HG02973 (cell line): ENCODE measurements at regions not wholly inside any gene's neighbourhood (a gene's known extent, or its start where the extent isn't known, plus 50 kb on each side); places are given as distances from the start of the nearest gene placed in this dataset.

Source experiments
- ATAC-seq: cut with Tn5 transposase; IDR thresholded peaks from one replicate; pipeline ENCODE4 v1.9.1; 2021; ENCODE audit warnings: moderate library complexity; ENCODE audit not compliant: unreplicated experiment

DNA sequence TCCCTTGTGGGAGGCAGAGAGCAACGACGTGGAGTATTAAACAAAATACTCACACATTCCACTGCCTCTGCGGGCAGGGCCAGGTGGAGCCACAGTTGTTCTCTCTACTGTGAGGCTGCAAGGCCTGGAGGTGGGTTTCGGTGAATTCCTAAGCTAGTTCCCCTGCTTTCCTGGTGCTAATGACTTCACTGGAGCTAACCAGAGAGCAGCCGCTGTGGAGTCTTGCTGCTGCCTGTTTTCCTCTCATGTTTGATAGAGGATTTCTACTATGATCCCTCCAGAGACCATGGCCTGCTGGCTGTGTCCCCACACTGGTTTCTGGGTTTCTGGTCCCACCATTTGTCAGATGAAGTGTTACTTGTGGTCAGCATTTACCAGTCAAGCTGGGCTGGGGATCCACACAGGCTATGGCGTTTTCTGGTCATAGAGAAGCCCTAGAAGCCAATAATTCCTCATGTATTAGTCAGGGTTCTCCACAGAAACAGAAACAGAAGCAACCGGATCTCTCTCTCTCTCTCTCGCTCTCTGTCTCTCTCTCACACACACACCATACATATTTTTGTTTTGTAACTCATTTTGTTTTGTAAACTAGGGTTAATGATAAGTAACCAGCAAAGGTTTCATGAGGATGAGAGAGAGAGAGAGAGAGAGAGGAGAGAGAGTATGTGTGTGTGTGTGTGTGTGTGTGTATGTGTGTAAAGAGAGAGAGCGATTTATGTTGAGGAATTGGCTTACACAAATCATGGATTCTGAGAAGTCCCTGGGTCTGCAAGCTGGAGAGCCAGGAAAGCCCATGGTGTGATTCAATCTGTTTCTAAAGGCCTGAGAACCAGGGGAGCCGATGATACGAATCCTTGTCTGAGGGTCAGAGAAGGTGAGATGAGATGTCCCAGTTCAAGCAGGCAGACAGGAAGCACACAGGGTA is 403.0 kb downstream of the GADD45G start:
- no peak for ATAC-seq

- ATAC-seq = no peak
Measured at GRCh38 chr9:90009447-90009846, 404.6 kb downstream of the GADD45G start.

- no peak for ATAC-seq
Measured at GRCh38 chr9:90010793-90011192, 406.0 kb downstream of the GADD45G start.

- no peak for ATAC-seq
Measured at GRCh38 chr9:90012949-90013348, 408.1 kb downstream of the GADD45G start.

- no peak for ATAC-seq
Measured at GRCh38 chr9:90013778-90014177, 409.0 kb downstream of the GADD45G start.

DNA sequence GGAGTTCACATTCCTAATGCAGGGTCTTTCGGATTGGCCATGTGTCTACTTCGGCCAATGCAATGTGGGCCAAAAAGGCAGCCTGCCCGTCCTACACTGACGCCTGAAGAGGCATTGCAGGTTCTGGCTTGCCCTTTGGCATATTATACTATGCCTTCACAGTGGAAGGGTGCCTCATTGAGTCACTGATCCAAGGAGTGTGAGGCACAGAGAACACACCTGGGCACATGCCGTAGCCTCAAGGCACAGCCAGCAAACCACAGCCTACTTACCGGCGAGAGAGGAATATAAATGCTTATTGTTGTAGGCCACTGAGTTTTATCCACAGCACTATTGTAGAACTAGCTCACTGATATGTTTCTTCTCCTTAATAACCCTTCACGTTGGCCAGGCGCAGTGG is 409.6 kb downstream of the GADD45G start:
- no peak for ATAC-seq

DNA sequence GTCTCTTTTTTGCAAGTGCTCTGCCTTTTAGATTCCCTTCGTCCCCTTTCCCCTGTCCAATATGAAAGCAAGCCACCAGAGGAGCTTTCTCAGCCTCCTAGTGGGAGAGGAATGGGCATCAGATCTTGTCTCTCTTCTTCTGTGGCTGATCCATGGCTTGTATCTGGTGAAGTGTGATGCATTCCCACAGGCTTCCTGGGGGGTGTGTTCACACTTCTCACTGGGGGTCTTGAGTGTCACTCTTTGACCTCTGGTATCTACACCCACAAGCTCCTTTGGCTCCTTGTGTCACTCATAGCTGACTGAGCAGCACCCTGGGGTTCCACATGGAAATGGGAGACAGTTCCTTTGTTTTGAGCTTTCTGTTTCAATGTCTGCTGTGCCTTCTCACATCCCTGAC is 411.5 kb downstream of the GADD45G start:
- no peak for ATAC-seq

GRCh38 chr9:90017679-90018078 is 412.9 kb downstream of the GADD45G start:
- no peak for ATAC-seq

DNA sequence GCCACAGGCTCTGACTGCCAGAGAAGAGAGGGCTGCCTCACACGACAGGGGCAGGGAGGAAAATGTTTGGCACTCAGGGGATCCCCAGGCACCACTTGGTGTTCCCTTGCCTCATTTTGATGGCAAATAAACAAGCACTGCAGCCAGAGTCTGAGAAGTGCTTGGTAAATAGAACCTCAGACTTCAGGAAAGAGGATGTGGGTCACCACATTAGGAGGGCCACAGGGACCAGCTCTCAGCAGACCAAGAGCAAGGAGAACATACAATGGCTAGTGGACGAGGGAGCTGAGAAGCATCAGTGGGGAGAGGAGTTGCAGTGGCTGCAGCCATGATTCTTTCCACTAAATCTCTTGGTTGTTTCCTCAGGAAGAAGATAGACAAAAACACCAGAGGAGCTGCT is 413.9 kb downstream of the GADD45G start:
- no peak for ATAC-seq

- no peak for ATAC-seq
Measured at GRCh38 chr9:90019626-90020025, 414.8 kb downstream of the GADD45G start.

DNA sequence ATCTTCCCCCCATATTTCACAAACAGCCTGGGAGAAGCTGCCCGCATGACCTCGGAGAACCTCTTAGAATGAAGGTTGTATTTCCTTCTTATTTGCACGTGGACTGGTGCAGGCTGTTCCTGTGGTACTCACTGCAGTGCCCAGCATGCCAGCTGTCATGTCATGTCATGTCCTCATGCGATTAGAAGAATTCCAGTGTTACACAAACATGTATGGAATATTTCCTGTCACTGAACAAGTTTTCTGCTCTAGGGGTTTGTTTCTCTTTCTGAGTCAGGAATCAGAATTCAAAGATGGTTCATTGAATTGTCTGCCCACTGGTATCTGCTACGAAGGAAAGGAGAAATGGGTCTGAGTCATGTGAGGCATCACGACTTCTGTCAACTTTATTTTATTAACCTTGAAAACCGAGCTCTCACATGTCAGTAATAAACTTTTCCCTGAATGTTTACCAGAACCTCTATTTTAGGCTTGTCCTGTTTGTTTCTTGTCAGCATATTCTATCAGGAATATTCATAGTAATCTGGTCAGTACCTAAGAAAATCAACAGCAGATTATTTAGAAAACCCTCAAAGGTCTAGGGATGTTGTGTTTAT is 415.6 kb downstream of the GADD45G start:
- no peak for ATAC-seq

DNA sequence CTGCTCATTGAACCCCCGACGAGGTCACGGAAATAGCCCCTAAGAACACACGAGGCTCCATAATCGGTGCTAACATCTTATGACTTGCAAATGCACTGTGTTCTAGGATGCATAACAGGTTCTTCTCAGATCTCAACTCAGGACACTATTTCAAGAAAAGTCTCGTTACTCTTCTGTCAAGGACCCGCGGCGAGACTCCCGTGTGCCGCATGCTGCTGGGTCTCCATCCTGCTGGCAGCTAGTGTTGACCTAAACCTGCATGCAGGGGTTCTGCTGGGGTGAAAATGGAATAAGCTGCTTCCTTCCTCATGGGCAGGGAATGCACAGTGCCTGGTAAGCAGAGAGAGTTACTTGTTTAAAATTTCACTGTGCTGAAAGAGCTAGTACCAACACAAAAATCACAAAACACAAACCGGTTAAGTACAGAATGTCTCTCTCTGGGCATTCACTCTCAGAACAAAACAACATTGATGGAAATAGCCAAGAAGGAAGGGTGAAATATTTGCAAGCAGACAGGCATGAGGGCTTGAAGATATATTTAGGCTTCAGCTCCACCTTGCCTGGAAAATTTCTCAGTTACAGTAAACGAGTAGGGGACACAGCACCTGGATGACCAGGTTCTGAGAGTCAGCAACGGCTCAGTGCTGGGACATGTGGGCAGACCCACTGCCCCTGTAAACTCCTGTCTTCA is 416.5 kb downstream of the GADD45G start:
- ATAC-seq = no peak

GRCh38 chr9:90022474-90022873 is 417.7 kb downstream of the GADD45G start:
- ATAC-seq = no peak

DNA sequence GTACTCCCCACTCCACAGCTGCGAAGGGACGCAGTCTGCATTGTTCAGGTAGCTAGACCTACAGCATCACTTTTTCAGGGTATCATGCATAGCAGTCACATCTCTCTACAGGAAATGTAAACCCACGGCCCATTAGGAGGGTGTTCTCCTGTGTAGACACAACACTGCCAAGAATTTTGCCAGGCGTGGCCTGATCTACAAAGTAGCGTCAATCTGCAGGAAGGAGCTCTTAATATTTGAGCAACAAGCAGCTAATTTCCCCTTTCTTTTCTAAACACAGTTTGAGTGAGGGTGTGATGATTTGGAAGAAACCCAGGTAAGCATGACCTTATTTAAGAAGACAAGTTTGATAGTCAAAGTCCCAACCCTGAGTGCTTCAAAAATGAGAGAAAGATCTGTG is 419.0 kb downstream of the GADD45G start:
- ATAC-seq = no peak

DNA sequence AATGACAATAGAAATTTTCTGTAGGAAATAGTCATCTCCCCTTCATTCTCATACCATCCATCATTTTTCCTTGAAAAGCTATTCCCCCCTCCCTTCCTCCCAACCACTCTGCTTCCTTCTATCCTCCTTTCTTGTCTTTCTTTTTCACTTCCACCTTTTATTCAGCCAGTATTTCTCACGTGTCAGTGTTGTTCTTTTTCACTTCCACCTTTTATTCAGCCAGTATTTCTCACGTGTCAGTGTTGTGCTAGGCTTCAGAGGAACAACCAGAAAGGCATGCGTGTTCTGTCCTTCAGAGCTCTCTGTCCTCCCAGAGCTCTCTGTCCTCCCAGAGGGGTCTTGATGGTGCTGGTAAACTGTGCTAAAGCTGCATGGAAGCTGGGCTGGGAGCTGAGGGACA is 419.6 kb downstream of the GADD45G start:
- no peak for ATAC-seq

- ATAC-seq = no peak
Measured at GRCh38 chr9:90024823-90025222, 420.0 kb downstream of the GADD45G start.

DNA sequence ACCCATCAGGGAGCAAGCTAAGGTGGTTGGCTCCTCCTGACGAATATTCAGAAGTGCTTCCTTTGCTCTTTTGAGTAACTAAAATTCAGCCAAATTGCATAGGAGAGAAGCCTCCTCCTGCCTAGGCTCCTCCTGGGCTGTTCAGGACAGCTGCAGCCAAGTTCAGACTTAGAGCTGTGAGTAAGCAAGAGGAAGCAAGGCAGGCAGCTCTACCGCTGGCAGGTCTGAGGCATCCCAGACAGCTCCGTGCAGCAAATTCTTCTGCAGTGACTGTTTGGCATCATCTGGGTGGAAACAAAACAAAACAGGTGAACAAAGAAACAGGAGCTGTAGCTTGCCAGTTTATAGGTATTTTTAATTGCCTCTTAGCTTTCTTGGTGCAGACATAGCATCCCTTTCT is 421.0 kb downstream of the GADD45G start:
- no peak for ATAC-seq

GRCh38 chr9:90027296-90027790 is 422.5 kb downstream of the GADD45G start:
- no peak for ATAC-seq

DNA sequence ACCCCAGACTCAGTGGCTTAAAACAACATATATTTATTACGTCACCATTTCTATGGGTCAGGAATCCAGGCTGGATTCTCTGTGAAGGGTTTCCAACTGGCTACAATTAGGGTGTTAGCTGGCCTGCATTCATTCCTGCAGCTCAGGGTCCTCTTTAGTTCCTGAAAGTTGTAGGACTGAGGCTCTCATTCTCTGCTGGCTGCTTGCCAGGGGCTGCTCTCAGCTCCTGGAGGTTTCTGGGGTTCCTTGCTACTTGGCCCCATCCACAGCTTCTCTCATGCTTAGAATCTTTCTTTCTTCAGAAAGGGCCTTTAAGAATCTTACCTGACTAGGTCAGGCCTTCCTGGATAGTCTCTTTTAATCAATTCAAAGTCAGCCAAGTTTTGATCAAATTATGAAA is 424.6 kb downstream of the GADD45G start:
- ATAC-seq = no peak

DNA sequence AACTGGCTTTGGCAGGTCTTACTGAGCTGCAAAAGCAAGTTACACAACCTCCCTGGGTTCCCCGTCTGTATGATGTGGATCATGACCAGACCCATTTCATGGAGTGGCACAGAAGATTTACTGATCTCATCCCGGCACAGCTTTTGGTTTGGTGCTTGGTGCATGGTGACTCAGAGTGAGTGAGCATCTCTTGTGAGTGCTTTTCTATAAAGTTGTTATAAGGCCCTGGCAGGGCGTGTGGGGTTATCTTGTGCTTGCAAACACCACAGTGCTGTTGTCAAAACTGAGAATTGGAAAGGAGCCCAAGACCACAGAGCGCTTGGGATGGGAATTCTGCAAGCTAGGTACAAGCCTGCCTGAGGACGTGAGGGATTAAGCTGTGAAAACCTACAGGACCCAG is 425.2 kb downstream of the GADD45G start:
- no peak for ATAC-seq

- no peak for ATAC-seq
Measured at GRCh38 chr9:90032296-90033027, 427.6 kb downstream of the GADD45G start.
